ENCODE measurements at regions not wholly inside any gene's neighbourhood (a gene's known extent, or its start where the extent isn't known, plus 50 kb on each side); places are given as distances from the start of the nearest gene placed in this dataset.
A peak's percentile ranks its signal among the peaks of the same experiment; 100 is the strongest.

DNA sequence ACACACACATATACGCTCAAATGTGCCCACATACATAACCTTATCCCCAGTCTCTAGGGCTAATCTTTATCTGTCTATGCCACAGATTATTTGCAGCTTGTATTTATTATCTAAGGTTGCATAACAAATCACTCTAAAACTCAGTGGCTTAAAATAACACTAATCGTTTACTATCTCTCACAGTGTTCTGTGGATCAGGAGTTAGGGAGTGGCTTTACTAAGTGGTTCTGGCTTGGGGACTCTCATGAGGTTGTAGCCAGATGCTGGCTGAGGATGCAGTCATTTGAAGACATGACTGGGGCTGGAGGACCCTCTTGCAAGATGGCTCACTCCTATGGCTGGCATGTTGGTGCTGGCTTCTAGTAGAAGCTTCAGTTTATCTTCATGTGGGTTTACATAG lies 68.5 kb upstream of the LNX1 start:
- peaks cover 6% of the 10 kb centered on the region for H3K9me3 ChIP-seq (replicated peaks)
- intact Hi-C loops (cut with micrococcal nuclease) = no loop called here
- TF ChIP-seq, protein P1, sequence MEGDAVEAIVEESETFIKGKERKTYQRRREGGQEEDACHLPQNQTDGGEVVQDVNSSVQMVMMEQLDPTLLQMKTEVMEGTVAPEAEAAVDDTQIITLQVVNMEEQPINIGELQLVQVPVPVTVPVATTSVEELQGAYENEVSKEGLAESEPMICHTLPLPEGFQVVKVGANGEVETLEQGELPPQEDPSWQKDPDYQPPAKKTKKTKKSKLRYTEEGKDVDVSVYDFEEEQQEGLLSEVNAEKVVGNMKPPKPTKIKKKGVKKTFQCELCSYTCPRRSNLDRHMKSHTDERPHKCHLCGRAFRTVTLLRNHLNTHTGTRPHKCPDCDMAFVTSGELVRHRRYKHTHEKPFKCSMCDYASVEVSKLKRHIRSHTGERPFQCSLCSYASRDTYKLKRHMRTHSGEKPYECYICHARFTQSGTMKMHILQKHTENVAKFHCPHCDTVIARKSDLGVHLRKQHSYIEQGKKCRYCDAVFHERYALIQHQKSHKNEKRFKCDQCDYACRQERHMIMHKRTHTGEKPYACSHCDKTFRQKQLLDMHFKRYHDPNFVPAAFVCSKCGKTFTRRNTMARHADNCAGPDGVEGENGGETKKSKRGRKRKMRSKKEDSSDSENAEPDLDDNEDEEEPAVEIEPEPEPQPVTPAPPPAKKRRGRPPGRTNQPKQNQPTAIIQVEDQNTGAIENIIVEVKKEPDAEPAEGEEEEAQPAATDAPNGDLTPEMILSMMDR (IDR thresholded peaks at IDR 0.05; ENCODE audit: borderline replicate concordance) = no peak
- H3K27me3 ChIP-seq (ENCODE audit: low read depth) = no peaks in the 10 kb centered on the region
- H3K27ac ChIP-seq (replicated peaks) = no peak overlapping the region
- no peak for DNase-seq
- no peak overlapping the region for H3K4me3 ChIP-seq
- H3K4me1 ChIP-seq = peaks cover 13% of the 10 kb centered on the region
- H3K36me3 ChIP-seq = no peaks in the 10 kb centered on the region

DNA sequence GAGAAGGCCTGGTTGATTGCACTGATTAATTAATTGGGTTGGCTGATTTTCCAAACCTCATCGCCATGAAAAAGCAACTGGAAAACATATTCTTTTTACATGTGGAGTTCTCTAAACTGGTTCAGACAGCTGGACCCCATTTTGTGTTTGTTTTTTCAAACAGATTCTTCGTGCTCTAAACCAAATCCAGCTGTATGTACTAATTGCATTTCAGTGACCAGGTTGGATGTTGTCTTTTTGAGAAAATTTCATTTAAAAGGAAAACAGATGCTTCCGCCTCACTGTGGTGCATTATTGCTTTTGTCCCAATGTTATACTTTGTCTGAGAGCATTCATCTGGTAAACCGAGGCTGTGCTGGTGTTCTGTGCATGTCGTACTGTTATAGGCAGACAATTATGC lies 67.8 kb upstream of the LNX1 start:
- Histone ChIP-seq H3K27me3 (ENCODE audit: low read depth) (no peaks in the 10 kb centered on the region), H3K4me3 (no peak overlapping the region), H3K27ac (replicated peaks) (no peak overlapping the region), H3K36me3 (no peaks in the 10 kb centered on the region), H3K9me3 (replicated peaks) (peaks cover 2% of the 10 kb centered on the region), H3K4me1 (peaks cover 20% of the 10 kb centered on the region)
- TF ChIP-seq, protein P1 (IDR thresholded peaks at IDR 0.05; ENCODE audit: borderline replicate concordance) = no peak
- DNase-seq = no peak
- intact Hi-C loops (cut with micrococcal nuclease) = no loop called here

DNA sequence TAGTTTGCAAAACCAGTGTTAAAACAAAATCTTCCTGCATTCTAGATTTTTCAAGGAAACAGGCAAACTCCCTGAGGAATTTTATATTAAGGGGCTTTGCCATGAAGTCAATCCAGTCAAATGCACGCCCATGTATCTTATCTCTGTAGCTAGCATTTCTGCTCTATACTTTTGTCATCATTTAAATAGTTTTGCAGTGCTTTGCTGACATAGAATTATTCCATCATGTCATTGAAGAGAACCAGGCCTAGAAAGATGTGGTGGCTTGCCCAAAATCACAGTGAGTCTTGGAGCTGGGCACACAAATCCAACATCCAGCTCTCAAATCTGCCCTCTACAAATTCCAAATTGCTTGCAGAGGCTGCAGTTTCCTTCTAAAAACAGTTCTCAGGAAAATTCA lies 66.7 kb upstream of the LNX1 start:
- no peaks in the 10 kb centered on the region for H3K9me3 ChIP-seq (replicated peaks)
- H3K27me3 ChIP-seq (ENCODE audit: low read depth) = no peaks in the 10 kb centered on the region
- no peak for DNase-seq
- intact Hi-C loops (cut with micrococcal nuclease) = no loop called here
- TF ChIP-seq, protein P1 (IDR thresholded peaks at IDR 0.05; ENCODE audit: borderline replicate concordance) = no peak
- no peak overlapping the region for H3K4me3 ChIP-seq
- H3K4me1 ChIP-seq = peaks cover 30% of the 10 kb centered on the region
- H3K27ac ChIP-seq (replicated peaks) = no peak overlapping the region
- H3K36me3 ChIP-seq = no peaks in the 10 kb centered on the region

DNA sequence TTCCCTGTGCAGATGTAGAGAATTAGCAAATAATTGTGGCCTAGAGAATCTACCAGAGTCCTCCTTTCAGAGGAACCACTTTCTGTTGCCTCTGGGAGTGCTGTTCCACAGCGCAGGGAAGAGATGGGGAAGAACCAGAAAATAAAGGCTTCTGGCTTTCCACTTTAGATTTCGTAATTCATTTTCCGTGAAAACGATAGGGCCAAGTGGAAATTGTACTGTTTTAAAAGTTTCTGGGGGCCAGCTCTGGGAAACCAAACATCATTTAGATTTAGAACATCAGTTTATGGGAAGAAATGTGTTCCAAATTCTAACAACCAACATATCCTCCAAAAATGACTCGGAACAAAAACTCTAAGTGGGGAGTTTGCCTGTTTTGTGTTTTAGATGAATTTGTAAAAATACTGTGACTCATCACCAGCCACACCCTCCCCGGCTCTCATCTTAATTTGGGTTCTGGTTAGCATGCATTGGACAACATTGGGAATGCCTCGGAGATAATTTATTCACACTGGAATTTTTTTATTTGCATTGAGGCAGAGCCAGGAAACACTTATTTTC lies 65.2 kb upstream of the LNX1 start:
- intact Hi-C loops (cut with micrococcal nuclease) = no loop called here
- Histone ChIP-seq H3K27ac (replicated peaks) (peak overlapping the region; percentile 74), H3K4me1 (peaks cover 34% of the 10 kb centered on the region), H3K9me3 (replicated peaks) (no peaks in the 10 kb centered on the region), H3K36me3 (no peaks in the 10 kb centered on the region), H3K27me3 (ENCODE audit: low read depth) (no peaks in the 10 kb centered on the region), H3K4me3 (no peak overlapping the region)
- no peak for DNase-seq
- TF ChIP-seq, protein P1 (IDR thresholded peaks at IDR 0.05; ENCODE audit: borderline replicate concordance) = peak; percentile 59

DNA sequence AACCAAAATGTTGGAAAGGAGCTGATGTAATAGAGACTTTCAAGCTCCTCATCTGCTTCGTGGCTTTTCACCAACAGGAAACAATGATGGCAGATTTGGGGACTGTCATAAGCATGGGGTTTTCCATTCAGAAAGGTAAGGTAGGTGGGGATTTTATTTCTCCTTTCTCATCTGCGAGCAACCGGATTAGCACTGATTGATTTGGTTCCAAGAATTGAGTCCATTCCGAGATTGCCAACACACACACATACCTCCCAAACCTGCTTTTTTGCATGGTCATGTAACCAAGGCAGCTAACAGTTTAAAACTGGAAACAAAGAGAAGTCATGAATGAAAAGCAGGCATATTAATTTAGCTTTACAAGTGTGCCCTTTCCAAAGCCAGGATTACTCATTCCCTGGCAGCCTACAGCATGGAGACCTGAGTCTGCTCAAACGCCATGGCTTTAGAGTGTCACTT lies 63.0 kb upstream of the LNX1 start:
- no peak for DNase-seq
- peak overlapping the region; percentile 83 for H3K27ac ChIP-seq (replicated peaks)
- no peaks in the 10 kb centered on the region for H3K27me3 ChIP-seq (ENCODE audit: low read depth)
- H3K4me1 ChIP-seq = peaks cover 25% of the 10 kb centered on the region
- intact Hi-C loops (cut with micrococcal nuclease) = no loop called here
- no peaks in the 10 kb centered on the region for H3K36me3 ChIP-seq
- H3K4me3 ChIP-seq = no peak overlapping the region
- TF ChIP-seq, protein P1 (IDR thresholded peaks at IDR 0.05; ENCODE audit: borderline replicate concordance) = no peak
- no peaks in the 10 kb centered on the region for H3K9me3 ChIP-seq (replicated peaks)
